Cardiac muscle cell (in vitro differentiated cells and primary cell): ENCODE measurements at regions not wholly inside any gene's neighbourhood (a gene's known extent, or its start where the extent isn't known, plus 50 kb on each side); places are given as distances from the start of the nearest gene placed in this dataset.

ENCODE experiments used
- DNase-seq, 2 donors: peaks; one replicate each; pipeline versions ENCODE4 v3.0.0 to v3.0.0-alpha.2; 2010 to 2017; ENCODE audit warnings: low read depth in 1 of 2, low spot score in 1 of 2
- H3K27ac ChIP-seq: fragments of 200-600 bp; sonication (generic); 2 replicates; pipeline ENCODE4 v1.5.1; 2016
- H3K27me3 ChIP-seq: fragments of 200-600 bp; sonication (generic); 2 replicates; pipeline ENCODE4 v1.6.0; 2016; ENCODE audit warnings: control low read depth
- H3K36me3 ChIP-seq: fragments of 200-600 bp; sonication (generic); 2 replicates; pipeline ENCODE4 v1.5.1; 2016; ENCODE audit warnings: control low read depth
- H3K4me1 ChIP-seq: fragments of 200-600 bp; sonication (generic); 2 replicates; pipeline ENCODE4 v1.8.1; 2017; ENCODE audit warnings: low read depth, mild to moderate bottlenecking, mixed run types
- H3K4me3 ChIP-seq: fragments of 200-600 bp; sonication (generic); 2 replicates; pipeline ENCODE4 v1.5.1; 2016; ENCODE audit warnings: mild to moderate bottlenecking
- H3K9me3 ChIP-seq: fragments of 200-600 bp; sonication (generic); 2 replicates; pipeline ENCODE4 v1.5.1; 2017; ENCODE audit warnings: low read depth, mild to moderate bottlenecking, control low read depth
- TF ChIP-seq, protein P1 (sequence below): IDR thresholded peaks from 2 replicates; pipeline ENCODE4 v1.5.1; 2012; ENCODE audit warnings: low read depth, mild to moderate bottlenecking, low read length

DNA sequence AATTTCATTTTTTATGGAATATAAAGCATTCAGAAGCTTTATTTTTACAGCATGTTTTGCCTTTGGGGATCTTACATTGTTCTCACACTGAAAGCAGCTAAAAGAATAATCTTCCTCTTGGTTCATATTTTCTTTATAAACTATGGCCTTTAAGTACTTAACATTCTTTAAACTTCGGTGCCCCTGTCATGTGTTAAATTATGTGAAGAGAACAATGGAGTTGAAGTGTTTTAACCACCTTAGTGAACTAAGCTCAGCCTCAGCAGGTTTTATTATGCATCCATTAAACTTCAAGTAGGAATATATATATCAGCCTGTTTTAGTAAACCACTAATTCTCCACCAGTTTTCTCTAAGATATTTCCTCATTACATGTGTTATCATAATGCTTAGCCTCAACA lies 371.4 kb upstream of the CDH18 start:
- H3K4me3 ChIP-seq, result no peak overlapping the region
- H3K27ac ChIP-seq, result no peak overlapping the region
- H3K4me1 ChIP-seq, result no peaks in the 10 kb centered on the region
- H3K27me3 ChIP-seq, result no peaks in the 10 kb centered on the region
- DNase-seq, result no peak
- no peaks in the 10 kb centered on the region for H3K9me3 ChIP-seq
- no peaks in the 10 kb centered on the region for H3K36me3 ChIP-seq
- TF ChIP-seq, protein P1, sequence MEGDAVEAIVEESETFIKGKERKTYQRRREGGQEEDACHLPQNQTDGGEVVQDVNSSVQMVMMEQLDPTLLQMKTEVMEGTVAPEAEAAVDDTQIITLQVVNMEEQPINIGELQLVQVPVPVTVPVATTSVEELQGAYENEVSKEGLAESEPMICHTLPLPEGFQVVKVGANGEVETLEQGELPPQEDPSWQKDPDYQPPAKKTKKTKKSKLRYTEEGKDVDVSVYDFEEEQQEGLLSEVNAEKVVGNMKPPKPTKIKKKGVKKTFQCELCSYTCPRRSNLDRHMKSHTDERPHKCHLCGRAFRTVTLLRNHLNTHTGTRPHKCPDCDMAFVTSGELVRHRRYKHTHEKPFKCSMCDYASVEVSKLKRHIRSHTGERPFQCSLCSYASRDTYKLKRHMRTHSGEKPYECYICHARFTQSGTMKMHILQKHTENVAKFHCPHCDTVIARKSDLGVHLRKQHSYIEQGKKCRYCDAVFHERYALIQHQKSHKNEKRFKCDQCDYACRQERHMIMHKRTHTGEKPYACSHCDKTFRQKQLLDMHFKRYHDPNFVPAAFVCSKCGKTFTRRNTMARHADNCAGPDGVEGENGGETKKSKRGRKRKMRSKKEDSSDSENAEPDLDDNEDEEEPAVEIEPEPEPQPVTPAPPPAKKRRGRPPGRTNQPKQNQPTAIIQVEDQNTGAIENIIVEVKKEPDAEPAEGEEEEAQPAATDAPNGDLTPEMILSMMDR, result no peak

DNA sequence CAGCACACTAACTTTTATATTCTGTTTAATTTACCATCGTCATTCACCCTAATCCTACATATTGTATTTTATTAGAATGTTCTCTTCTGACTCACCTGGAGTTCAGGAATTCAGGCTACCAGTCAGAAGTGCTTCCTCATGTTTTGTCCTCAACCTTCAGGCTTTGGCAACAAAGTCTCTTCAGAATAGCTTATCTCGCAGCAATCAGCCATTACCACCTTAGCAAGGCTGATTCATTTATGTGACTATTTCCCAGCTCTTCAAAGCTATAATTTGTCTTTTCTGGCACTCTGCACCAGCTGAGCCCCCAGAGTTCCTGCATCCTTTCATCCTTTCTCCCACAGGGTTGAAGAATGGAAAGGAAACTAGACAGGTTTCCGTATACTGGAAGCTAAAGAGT lies 365.5 kb upstream of the CDH18 start:
- TF ChIP-seq, protein P1, result no peak
- DNase-seq, result no peak
- Histone ChIP-seq H3K27ac (no peak overlapping the region), H3K4me3 (no peak overlapping the region), H3K36me3 (no peaks in the 10 kb centered on the region), H3K9me3 (no peaks in the 10 kb centered on the region), H3K27me3 (no peaks in the 10 kb centered on the region), H3K4me1 (no peaks in the 10 kb centered on the region)

DNA sequence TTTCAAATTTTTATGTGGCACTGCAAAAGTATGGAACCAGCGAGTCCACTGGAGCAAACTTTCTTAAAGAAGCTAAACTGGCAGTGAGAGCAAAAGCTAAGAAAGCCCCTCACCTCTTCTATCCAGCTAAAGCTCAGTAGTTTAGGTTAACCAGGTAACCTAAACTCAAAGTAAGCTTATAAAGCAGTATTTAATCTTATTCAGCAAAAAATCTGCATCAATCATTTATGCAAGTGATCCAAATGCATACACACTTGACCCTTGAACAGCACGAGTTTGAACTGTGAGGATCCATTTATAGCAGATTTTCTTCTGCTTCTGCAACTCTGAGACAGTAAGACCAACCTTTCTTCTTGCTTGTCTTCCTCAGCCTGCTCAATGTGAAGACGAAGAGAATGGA lies 363.8 kb upstream of the CDH18 start:
- Histone ChIP-seq H3K9me3 (no peaks in the 10 kb centered on the region), H3K4me3 (no peak overlapping the region), H3K4me1 (no peaks in the 10 kb centered on the region), H3K27me3 (no peaks in the 10 kb centered on the region), H3K36me3 (no peaks in the 10 kb centered on the region), H3K27ac (no peak overlapping the region)
- TF ChIP-seq, protein P1, result no peak
- DNase-seq, result no peak

DNA sequence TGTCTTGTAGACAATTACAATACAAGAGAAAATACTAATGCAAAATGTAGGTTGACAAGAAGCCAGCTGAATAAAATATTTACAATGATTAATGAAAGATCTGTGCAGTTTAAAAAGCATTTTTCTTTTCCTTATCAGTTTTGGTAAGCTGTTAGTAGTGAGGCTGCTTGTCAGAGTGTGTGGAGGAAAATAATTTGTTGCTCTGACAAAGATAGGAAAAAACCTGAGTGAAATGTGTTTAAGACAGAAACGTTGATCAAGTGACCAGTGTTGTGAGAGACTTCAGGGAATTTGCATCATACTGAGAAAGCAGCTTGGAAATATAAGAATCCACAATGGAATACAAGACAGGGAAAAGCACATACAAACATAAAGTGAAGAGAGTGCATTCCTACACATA lies 360.3 kb upstream of the CDH18 start:
- no peak for DNase-seq
- Histone ChIP-seq H3K4me3 (no peak overlapping the region), H3K36me3 (no peaks in the 10 kb centered on the region), H3K4me1 (no peaks in the 10 kb centered on the region), H3K9me3 (no peaks in the 10 kb centered on the region), H3K27ac (no peak overlapping the region), H3K27me3 (no peaks in the 10 kb centered on the region)
- TF ChIP-seq, protein P1, result no peak

DNA sequence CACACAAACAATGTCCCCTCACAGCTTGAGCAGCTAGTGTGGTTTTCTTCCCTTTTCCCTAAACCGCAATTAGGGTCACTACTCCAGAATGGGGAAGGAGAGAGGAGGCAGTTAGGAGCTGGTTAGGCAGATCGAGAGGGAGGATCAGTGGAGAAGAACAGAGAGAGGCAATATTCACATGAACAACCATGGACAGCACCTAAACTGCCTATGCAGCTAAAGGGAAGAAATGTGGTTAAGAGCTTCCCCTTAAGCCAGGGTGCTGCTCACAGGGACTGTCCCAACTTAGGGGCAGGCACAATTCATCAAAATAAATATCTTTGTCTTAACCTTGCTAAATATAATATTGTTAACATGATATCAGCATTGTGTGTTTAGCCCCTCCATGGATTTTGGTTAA lies 359.3 kb upstream of the CDH18 start:
- no peaks in the 10 kb centered on the region for H3K36me3 ChIP-seq
- no peaks in the 10 kb centered on the region for H3K4me1 ChIP-seq
- TF ChIP-seq, protein P1, result no peak
- H3K27ac ChIP-seq, result no peak overlapping the region
- H3K27me3 ChIP-seq, result no peaks in the 10 kb centered on the region
- DNase-seq, result no peak
- H3K4me3 ChIP-seq, result no peak overlapping the region
- no peaks in the 10 kb centered on the region for H3K9me3 ChIP-seq

DNA sequence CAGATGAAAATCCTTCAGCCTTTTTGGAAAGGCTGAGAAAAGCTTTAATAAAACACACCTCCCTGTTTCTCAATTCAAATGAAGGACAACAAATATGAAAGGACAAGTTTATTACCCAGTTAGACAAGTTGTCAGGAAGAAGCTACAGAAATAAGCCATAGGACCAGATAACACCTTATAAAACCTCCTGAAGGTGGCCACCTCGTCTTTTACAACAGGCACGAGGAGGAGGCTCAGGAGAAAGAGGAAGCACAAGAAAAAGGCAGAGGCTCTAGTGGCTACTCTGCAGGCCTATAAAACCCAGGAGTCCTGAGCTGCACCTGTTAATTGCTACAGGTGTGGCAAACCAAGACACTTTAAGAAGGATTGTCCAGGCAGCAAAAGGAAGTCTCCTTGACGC lies 352.1 kb upstream of the CDH18 start:
- no peak overlapping the region for H3K27ac ChIP-seq
- TF ChIP-seq, protein P1, result no peak
- H3K9me3 ChIP-seq, result no peaks in the 10 kb centered on the region
- no peak for DNase-seq
- no peak overlapping the region for H3K4me3 ChIP-seq
- H3K27me3 ChIP-seq, result no peaks in the 10 kb centered on the region
- no peaks in the 10 kb centered on the region for H3K4me1 ChIP-seq
- no peaks in the 10 kb centered on the region for H3K36me3 ChIP-seq
